ENCODE measurements at regions not wholly inside any gene's neighbourhood (a gene's known extent, or its start where the extent isn't known, plus 50 kb on each side); places are given as distances from the start of the nearest gene placed in this dataset.

DNA sequence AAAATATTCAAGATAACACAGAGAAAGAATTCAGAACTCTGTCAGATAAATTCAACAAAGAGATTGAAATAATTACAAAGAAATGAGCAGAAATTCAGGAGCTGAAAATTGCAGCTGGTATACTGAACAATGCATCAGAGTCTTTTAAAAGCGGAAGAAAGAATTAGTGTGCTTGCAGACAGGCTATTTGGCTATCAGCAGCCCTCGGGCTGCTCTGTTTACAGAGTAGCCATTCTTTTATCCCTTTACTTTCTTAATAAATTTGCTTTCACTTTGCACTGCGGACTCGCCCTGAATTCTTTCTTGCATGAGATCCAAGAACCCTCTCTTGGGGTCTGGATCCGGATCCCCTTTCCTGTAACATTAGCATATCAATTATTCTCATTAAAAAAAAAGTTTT lies 1040.0 kb downstream of the SORCS3 start:
- TF ChIP-seq, protein P1, sequence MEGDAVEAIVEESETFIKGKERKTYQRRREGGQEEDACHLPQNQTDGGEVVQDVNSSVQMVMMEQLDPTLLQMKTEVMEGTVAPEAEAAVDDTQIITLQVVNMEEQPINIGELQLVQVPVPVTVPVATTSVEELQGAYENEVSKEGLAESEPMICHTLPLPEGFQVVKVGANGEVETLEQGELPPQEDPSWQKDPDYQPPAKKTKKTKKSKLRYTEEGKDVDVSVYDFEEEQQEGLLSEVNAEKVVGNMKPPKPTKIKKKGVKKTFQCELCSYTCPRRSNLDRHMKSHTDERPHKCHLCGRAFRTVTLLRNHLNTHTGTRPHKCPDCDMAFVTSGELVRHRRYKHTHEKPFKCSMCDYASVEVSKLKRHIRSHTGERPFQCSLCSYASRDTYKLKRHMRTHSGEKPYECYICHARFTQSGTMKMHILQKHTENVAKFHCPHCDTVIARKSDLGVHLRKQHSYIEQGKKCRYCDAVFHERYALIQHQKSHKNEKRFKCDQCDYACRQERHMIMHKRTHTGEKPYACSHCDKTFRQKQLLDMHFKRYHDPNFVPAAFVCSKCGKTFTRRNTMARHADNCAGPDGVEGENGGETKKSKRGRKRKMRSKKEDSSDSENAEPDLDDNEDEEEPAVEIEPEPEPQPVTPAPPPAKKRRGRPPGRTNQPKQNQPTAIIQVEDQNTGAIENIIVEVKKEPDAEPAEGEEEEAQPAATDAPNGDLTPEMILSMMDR (IDR thresholded peaks at IDR 0.05) = no peak
- TF ChIP-seq POLR2AphosphoS5 (IDR thresholded peaks at IDR 0.05) (no peak), EP300 (IDR thresholded peaks at IDR 0.05) (no peak)

Data from suprapubic skin (tissue), 4 donors.